Panc1 (cell line): ENCODE measurements at regions not wholly inside any gene's neighbourhood (a gene's known extent, or its start where the extent isn't known, plus 50 kb on each side); places are given as distances from the start of the nearest gene placed in this dataset.

Experiments
- TCF7L2 ChIP-seq: IDR thresholded peaks from 2 replicates; pipeline ENCODE4 v1.6.1; 2011; ENCODE audit warnings: mild to moderate bottlenecking, low read depth, low read length, inconsistent platforms
- TF ChIP-seq, protein P1 (sequence below): fragments of 450-650 bp; IDR thresholded peaks from 2 replicates; pipeline ENCODE4 v1.5.1; 2017; ENCODE audit warnings: mild to moderate bottlenecking

DNA sequence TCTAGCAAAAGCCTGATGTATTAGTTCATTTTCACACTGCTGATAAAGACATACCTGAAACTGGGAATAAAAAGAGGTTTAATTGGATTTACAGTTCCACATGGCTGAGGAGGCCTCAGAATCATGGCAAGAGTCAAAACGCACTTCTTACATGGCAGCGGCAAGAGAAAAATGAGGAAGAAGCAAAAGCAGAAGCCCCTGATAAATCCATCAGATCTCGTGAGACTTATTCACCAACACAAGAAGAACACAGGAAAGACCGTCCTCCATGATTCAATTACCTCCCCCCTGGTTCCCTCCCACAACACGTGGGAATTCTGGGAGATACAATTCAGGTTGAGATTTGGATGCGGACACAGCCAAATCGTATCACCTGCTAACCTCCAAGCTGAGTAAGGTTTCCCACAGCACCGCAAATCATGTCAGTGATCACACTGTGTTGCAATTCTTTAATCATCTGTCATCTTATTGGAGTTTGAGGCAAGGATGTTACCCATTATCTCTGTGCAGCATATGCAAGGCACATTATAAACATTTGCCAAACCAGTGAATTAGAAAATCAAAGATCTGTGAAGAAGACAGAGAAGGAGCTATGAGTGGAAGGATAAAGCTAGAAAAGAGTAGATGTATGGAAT is 128.5 kb downstream of the ZNF281 start:
- TF ChIP-seq, protein P1, sequence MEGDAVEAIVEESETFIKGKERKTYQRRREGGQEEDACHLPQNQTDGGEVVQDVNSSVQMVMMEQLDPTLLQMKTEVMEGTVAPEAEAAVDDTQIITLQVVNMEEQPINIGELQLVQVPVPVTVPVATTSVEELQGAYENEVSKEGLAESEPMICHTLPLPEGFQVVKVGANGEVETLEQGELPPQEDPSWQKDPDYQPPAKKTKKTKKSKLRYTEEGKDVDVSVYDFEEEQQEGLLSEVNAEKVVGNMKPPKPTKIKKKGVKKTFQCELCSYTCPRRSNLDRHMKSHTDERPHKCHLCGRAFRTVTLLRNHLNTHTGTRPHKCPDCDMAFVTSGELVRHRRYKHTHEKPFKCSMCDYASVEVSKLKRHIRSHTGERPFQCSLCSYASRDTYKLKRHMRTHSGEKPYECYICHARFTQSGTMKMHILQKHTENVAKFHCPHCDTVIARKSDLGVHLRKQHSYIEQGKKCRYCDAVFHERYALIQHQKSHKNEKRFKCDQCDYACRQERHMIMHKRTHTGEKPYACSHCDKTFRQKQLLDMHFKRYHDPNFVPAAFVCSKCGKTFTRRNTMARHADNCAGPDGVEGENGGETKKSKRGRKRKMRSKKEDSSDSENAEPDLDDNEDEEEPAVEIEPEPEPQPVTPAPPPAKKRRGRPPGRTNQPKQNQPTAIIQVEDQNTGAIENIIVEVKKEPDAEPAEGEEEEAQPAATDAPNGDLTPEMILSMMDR, result no peak
- no peak for TF ChIP-seq TCF7L2
